HCEC 1CT (cell line): ENCODE measurements at regions not wholly inside any gene's neighbourhood (a gene's known extent, or its start where the extent isn't known, plus 50 kb on each side); places are given as distances from the start of the nearest gene placed in this dataset.
"Not testable (repeated sequence)": the region's sequence is repeated elsewhere in the genome, so short reads cannot be mapped to it uniquely, and the experiment has no call there.

Source experiments
- DNase-seq: peaks from one replicate; pipeline ENCODE4 v3.0.0-alpha.2; 2017

DNA sequence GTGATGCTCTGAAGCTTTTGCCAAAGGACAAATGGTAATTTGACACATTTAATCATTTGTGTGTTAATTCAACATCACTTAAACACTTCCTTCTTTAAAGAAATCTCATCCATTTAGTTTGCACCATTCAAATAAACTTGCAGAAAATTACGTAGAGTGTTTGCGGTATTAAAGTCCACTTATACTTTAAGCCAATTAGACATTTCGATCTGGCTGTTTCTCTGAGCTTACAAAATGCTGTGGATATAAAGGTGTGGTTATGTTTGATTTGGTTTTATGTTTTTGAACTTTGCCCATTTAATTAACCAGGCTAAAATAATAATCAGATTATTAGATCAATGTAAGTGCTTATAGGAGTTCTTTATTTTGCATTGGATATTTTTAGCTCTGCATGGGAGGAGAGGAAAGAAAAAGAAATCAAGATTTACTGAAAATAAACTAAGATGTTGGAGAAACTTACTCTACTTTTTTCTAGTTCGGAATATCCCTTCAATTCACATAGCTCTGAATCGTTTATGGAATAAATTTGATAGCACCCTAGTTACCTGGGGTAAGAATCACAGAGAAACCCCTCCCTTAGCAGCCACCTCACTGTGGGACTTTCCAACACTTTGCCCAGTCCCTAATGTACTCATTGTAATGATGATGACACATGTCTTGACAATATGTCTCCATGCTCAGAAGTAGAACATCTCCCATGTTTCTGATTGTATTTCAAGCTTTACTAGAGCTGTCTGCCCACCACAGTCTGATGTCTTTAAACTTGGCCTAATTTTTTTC is 268.0 kb downstream of the BTG1 start:
- DNase-seq: no peak

DNA sequence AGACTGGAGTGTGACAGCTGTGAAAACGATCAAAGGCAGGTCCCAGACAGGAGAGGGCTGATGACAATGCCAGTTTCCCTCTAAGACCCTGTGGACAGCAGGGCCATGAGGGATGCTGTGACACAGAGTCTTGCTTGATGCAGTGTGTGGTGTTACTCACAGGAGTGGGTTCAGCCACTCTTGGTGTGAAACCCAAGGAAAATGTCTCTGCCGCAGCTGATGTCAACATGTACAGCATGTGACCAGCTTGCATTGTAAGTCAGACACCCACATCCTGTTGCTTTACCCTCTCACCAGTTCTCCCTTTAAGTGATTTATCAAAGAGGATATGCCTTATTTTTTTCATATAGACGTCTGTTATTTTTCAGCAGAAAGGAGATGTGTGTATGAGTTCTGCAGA is 268.6 kb downstream of the BTG1 start:
- DNase-seq: no peak

DNA sequence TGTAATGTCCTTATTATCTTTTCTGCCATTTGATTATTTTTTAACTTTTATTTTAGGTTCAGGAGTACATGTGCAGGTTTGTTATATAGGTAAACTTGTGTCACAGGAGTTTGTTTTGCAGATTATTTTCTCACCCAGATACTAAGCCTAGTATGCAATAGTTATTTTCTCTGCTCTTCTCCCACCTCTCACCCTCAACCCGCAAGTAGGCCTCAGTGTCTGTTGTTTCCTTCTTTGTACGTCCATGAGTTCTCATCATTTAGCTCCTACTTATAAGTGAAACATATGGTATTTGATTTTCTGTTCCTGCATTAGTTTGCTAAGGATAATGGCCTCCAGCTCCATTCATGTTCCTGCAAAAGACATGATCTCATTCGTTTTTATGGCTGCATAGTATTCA is 270.0 kb downstream of the BTG1 start:
- DNase-seq: not testable (repeated sequence)

DNA sequence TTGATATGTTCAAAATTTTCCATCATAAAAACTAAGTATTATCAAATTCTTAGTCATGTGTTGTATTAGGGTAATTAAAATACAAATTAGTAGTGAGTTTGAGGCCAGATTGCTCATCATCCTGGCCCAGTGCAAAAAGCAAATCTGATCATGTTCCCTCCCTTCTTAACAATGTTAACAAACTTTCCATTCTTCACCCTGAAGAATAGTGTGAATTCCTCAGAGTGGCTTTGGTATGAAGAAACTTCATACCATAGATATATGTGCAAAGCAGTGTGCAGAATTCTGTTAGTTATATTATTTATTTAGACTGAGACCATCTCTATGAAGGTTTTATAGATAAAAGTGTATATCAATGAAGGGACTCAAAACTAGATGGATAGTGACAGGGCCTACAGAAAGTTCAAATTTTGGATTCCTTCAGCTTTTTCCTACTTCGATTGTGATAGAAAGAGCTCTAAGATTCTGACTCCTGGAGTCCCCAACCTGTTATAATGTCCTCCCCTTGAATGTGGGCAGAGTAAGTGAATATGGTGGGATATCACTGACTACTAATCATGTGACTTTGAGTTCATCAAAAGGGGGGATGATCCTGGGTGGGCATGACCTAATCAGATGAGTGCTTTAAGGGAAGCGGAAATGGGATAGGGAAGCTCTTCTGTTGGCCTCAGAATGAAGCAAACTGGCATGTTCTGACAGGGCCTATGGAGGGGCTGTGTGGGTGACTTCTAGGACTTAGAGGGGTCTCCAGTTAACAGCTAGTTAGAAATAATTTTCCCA is 271.4 kb downstream of the BTG1 start:
- no peak for DNase-seq

DNA sequence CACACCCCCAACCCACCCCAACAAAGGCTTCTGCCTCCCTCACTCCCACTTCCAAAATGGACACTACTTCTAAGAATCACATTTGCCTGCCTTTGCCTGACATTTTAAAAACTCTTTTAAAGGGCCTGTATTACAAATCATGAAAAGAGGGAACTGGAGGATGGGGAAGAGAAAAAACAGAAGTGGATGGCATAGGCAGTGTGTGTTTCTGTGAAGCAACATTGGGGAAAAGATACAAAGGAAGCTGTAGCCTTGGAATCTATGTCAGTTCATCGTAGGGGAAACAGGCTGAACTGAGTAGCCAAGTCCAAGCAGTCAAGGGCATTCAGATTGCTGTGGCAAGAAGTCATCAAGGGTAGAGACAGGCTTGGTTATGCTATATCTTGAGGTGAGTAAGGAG is 273.9 kb downstream of the BTG1 start:
- DNase-seq: no peak

DNA sequence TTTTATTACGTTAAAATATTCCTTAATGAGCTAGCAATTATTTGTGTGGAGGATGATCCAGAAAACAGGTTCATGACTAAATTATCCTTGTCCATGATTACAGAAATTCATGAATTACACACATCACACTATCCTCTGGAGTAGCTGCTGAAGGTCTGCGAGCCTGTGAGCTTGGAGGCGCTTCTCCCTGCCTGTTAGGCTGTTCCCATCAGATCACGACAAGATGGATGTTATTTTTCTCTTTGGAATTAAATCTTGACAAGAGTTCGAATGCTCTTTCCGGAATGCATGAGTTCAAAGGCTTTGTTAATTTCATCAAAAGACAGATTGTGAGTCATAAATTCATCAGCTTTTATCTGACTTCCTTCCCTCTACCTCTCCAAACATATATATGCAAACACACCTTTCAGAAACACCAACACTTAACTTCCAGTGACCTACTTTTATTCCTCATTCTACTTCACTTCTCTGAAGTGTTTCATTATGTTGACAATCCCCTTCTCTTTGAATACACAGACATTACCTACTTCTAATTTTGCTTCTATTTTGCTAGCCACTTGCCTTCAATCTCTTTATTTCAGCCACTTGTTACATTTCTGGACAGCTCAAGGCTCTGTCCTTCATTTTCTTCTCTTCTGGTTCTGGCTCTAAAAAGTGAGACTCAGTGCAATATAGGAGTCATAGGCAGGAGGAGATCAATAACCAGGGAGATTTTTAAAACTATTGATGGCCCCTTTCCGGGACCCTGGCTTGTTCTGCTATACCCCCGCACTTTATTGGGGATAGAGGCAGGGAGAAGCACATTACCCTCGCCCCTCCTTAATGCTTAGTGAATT is 274.6 kb downstream of the BTG1 start:
- no peak for DNase-seq

DNA sequence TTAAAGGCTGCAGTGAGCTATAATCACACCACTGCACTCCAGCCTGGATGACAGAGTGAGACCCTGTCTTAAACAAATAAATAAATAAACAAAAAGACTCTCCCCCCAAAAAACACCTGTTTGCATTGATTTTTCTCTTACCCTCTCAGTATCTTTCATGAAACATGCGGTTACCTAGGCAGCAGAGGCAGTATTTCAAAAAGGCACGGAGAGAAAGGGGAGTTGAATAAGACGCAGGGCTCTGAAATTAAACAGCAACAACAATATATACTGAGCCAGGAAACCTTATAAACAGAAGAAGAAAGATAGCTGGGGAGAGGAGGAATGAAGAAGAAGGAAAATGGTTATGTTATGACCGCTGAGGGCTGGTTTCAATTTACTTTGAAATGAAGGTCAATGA is 277.6 kb downstream of the BTG1 start:
- no peak for DNase-seq

DNA sequence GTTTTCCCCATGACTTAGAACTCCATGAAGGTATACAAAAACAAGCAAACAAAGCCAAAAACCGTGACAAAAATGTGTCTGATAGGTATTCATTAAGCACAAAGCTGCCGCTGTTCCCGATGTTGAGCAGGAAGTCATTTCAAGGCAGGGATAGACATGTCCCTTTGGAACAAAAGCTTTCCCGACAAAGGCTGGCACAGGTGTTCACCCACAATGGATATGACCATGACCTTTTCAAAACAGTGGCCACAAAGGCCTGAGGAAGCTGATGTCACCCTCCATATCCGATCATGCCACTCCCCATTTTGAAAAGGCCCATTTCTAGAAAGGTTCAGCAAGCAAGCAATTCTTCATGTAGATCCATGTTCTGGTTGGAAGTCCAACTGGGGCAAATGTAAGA is 279.1 kb downstream of the BTG1 start:
- no peak for DNase-seq

DNA sequence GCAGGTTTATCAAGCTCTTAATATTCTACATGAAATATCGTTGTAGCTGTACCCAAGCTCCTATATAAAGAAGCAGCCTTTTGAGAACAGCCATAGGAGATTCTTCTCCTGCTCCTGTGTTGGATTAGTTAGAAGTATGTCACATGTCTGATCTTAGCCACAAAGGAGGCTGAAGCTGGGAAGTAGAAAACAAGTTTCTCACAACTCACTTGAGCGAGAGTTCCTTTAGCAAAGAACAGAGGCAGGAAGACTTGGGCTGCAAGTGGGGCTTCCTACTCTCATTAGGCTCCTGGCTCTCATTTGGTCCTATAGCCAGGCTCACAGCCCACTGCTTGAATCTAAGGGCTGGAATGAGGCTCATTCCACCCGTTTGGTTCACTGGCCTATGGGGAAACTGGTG is 281.9 kb downstream of the BTG1 start:
- no peak for DNase-seq

DNA sequence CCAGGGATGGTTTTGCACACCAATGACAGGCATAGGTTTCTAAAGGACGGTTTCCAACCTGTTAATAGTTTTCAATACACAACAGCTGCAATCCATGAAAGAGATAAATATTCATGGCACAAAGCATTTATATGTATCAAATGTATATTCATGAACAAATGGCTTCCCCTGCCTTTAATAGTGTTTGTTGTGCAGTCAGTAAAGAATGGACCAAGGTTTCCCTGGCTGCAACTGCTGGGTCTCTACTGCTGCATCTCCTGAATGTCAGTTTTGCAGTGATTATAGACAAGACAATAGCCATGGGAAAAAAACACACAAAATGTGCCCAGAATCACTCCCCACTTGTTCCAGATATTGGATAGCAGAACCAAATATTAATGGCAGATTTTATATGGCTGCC is 284.1 kb downstream of the BTG1 start:
- no peak for DNase-seq

DNA sequence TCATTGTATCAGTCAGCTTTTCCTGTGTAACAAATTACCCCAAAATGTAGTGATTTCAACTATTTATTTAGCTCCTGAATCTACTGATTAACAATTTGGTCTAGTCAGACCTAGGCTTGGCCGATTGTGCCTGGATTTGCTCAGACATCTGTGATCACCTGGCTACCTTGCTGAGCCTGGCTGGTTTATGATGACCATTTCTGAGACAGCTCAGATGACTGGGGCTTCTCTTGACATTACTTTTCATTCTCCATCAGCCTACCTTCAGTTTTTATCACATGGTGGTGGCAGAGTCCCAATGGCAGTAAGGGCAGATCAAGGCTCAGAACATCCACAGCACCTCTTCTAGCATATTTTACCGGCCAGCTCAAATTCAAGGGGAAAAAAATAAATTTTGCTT is 286.3 kb downstream of the BTG1 start:
- DNase-seq: no peak

DNA sequence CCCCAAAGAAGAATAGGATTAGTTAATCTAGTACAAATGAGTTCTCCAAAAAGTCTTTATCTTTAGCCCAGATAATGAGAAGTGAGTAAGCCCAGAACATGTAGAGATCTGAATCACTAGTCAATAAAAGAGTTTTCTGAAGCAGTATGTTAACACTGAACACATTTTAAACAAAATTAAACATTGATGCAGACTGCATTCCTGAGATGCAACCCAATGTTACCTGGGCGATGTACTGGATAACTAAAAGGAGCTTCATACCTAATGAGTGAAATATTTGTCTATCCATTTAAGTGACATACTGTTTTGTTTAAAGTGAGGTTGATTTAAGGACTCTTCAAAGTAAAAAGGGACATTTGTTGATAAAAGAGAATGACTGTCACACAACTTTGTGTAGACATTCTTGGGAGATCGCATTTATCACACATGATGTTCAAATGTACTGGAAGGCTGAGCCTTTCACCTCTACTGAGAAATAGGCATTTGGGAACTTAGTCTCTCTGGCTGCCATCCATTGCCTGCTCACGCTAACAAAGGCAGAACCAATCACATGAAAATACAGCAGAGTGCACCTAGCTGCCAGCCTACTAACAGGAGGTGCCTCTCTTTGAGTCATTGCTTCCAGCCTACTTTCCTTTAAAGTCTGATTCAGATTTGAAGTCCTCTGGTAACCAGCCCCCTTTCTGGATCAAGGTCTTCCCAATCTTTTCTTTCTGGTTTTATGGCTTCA is 287.7 kb downstream of the BTG1 start:
- no peak for DNase-seq

DNA sequence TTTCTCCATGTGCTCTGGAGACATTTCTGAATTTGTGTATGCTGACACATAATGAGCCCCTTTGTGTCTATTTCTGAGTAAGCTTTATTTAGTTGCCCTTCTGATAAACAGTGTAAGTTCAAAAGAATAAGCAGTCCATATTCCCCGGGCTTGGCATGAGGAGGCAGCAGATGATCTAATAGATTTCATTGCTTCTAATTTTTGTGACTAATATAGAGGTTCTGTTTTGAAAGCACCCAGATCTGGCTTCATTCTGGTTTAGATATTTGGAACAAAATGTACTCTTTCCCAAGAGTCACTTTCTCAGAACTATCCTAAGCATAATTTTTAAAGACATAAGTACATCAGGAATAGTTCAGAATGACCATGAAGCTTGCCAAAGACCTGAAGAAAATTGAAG is 290.9 kb downstream of the BTG1 start:
- peak; percentile 65 for DNase-seq

DNA sequence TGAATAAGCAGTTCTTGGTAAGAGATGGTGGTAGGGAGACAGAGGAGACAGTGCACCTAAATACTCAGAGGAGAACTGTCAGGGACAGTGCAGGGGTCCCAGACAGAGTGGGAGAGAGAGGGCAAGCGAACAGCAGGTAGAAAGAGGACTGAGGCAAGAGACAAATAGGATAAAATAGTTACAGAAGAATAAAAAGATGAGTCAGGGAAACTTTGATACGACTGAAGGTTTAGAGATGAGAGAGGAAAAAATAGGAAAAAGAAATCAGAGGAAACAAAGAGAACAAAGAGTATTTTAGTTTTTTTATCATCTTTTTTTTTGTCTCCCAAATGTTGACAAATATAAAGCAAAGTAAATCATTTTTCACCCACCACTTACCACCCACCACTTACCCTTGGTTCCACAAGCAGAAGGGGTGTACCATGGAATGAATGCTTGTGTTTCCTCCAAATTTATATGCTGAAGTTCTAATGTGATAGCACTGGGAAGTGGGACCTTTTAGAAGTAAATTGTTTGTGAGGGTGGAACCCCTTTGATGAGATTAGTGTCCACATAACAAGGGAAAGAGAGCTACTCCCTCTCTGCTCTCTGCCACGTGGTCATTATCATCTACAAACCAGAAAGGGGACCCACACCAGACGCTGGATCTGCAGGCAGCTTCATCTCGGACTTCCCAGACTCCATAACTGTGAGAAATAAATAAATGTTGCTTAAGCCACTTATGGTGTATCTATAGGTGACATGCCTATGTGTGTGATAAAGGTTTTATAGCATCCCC is 292.1 kb downstream of the BTG1 start:
- no peak for DNase-seq

DNA sequence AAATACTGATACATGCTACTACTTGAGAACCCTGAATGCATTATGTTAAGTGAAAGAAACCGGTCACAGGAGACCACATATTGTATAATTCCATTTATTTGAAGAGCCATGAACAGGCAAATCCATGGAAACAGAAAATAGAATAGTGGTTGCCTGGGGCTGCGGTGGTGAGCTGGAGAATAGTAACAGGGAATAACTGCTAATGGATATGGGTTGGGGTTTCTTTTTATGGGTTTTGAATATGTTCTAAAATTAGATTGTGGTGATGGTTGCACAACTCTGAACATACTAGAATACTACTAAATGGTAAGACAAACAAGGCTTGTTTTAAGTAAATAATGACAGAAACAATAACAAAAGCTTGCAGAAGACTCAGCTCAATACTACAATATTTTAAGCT is 293.0 kb downstream of the BTG1 start:
- peak; percentile 15 for DNase-seq

DNA sequence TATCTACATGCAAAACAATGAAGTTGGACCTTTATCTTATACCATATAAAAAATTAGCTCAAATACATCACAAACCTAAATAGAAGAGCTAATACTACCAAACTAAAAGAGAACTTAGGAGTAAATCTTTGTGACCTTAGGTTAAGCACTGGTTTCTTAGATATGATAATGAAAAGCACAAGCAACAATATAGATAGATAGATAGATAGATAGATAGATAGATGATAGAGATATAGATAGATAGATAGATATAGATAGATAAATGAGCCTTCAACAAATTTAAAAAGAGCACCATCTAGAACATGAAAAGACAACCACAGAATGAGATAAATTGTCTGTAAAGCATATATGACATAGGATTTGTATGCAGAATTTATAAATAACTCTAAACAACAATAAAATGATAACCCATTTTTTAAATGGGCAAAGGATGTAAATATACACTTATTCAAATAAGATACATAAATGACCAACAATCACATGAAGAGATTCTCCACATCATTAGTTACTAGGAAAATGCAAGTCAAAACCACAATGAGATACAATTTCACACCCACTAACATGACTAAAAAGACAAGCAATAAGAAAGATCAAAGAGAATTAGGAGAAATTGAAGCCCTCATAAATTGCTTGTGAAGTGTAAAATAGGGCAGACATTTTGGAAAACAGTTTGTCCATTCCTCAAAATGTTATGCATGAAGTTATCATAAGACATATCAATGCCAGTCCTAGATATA is 293.7 kb downstream of the BTG1 start:
- DNase-seq: no peak

DNA sequence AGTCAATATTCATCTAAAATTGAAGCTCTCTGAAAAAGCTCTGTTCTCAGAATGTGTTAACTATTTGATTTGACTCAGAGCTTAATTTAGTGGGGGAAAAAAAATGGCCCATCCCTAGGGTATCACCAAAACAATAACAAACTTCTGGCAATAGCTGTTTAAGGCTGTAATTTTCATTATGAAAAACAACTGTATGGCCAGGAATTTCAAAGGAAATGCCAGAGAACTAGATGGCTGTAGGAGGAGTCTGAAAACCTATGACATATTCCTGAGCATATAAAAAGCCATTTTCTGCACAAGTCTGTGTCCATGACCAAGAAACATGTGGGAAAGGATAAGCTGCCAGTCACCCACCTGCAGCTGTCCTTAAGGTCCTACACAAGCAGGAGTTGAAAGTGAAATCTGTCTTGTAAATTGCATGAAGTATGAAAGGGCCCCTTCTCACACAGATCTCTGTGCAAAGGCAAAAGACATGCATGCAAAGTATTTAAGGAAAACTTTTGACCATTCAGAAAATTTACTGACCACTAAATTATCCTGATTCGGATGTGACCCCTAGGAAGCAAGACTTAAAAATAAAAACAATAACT is 299.1 kb downstream of the BTG1 start:
- DNase-seq: no peak

DNA sequence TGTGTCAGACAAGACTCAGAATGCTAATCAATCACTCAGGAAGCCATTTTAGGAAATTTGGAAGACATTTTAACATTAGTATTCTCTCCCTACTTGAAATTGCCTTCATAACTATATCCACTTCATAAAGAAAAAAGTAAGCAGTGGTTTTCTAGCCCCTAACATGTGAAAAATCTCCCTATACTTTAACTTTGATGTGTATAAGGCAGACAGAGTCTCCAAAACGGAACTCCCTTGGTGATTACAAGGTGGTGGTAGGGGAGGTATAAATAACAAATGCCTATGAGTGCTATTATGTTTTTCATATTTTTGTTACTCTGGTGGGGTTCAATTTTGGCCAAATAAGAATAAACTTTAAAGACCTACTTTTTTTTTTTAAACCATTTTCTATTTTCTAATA is 300.3 kb downstream of the BTG1 start:
- DNase-seq: no peak

DNA sequence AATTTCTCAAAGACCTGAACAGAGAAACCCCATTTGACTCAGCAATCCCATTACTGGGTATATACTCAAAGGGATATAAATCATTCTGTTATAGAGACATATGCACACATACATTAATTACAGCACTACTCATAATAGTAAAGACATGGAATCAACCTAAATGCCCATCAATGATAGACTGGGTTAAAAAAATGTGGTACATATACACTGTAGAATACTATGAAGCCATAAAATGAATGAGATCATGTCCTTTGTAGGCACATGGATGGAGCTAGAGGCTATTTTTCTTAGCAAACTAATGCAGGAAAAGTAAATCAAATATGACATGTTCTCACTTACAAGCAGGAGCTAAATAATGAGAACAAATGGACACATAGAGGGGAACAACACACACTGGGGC is 303.8 kb downstream of the BTG1 start:
- no peak for DNase-seq

DNA sequence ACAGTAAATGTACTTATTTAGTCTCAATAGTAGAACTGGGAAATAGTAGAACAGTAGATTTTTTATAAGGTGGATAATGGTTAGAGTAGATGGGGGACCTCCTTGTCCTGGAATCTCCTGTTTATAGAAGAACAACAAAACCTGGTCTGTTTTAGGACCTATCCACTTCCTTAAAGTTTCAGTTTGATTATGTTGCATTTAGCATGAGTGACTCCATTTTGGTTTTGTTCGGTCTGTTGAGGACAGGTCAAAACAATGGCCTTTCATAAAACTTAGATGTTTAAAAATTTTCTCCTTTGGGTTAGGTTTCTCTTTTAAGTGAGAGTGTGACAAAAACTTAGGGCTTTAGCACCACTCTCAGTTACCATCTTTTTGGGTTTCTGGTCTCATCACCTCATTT is 308.9 kb downstream of the BTG1 start:
- no peak for DNase-seq

DNA sequence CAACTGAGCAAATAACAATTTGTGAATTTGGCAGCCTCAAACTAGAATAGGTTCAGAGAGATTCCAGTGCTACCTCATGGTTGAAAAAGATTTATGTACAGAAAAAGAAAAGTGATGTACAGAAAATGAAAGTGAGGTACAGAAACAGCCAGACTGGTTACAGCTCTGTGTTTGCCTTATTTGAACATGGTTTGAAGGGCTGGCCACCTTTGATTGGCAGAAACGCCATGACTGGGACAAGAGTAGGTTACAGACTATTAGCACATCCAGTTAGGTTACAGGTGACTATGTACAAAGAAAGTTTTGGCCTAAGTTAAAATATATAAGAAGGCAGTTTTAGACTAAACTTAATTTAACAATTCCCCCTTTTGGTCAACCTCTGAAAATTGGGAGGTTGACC is 309.4 kb downstream of the BTG1 start:
- DNase-seq: no peak
